EL (cell line): ENCODE measurements at regions not wholly inside any gene's neighbourhood (a gene's known extent, or its start where the extent isn't known, plus 50 kb on each side); places are given as distances from the start of the nearest gene placed in this dataset.
"Not testable (repeated sequence)": the region's sequence is repeated elsewhere in the genome, so short reads cannot be mapped to it uniquely, and the experiment has no call there.

Experiments
- DNase-seq: peaks from one replicate; pipeline ENCODE4 v3.0.0-alpha.2; 2016

DNA sequence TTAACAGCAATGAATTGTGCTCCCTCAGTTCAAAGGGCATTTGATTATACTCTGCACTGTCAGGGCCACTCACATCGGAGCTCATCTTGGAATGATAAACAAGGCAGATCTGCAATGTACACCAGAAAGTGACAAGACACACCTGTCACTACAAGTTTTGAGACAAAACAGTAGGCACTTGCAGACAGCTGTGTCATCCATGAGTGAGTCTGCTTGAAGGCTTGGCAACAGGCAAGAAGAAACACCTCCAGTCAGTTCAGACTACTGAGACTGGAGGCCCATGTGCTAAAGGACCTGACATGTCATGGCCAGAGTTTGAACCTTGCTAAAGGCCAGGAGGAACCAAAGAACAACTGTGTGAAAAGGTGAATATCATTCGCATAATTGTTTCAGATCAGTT, 354.5 kb downstream of the CEP170 start:
- not testable (repeated sequence) for DNase-seq

GRCh38 chr1:242890192-242890741, 364.8 kb downstream of the CEP170 start:
- peak; percentile 2 for DNase-seq

DNA sequence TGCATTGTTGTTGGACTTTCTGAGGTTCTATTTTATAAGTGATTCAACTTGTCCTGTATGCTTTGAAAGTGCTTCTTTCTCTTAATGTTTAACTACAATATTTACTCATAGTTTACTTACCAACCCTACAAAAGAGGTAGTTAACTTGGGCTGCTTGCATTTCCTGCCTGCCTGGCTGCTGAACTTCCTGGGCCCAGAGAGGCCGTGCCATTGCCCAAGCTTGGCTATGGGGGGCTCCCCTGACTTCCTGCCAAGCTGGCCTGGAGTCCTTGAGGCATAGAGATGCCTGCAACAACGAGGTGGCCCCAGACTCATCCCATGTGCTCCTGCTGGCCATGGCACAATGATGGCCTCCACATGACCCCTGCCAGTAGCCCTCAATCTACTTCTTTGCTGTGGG, 361.6 kb upstream of the PLD5 start:
- DNase-seq: no peak

DNA sequence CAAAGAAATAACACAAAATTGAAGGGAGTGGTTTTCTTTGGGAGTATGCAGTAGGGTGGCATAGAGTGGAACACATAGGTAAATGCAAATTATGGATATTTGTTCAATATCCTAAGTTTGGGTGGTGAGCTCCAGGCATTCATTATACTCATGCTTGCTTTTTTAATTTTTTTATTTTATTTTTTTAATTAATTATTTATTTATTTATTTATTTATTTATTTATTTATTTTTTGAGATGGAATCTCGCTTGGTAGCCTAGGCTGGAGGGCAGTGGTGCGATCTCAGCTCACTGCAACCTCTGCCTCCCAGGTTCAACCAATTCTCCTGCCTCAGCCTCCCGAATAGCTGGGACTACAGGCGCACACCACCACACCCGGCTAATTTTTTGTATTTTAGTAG, 355.5 kb upstream of the PLD5 start:
- not testable (repeated sequence) for DNase-seq

DNA sequence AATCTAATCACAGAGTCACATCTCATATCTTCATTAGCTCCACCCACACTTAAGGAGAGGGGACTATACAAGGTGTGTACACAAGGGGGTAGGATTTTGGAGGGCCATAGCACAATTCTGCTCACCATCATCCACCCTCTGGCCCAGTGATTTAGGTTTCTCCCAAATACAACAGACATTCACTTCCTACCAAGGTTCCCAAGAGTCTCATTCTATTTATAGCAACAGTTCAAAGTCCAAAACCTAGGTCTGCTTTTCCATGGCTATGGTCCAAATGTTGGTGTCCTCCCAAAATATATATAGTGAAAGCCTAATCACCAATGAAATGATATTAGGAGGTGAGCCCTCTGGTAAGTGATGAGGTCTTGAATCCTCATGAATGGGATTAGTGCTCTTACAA, 353.2 kb upstream of the PLD5 start:
- DNase-seq: no peak

- DNase-seq: no peak
These were observed 352.7 kb upstream of the PLD5 start for GRCh38 chr1:242877229-242877628.

DNA sequence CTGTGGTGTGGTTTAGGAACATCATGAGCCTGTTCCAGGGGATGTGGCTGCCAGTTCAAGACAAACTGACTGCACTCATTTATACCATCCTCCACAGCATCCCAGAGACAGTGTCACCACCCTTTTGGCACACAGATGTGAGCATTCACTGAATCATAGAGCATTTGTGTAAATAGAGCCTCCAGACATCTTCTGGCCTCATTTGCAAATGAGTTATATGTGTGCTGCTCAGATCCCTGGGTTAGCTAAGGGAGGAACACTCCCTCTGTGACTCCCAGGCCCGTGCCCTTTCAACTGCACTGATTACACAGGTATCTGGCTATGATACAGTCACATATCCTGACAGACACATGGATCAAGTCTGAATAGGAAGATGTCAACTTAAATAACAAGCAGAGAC, 351.5 kb upstream of the PLD5 start:
- no peak for DNase-seq

- DNase-seq: no peak
These were observed 349.2 kb upstream of the PLD5 start for GRCh38 chr1:242873661-242874060.

DNA sequence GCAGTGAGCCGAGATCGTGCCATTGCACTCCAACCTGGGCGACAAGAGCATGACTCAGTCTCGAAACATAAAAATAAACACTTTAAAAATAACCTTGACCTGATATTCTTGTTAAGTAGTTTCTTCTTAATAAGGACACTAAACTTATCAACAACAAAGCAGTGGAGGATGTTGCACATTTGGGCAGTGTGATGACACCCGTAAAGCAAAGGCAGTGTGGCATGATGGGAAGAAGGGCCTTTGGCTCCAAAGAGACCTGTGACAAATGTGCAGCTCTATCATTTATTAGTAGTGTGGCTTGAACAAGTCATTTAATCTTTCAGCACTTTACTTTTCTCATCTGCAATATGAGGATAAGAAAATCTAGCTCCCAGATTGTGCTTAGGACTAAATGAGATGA, 348.0 kb upstream of the PLD5 start:
- no peak for DNase-seq

DNA sequence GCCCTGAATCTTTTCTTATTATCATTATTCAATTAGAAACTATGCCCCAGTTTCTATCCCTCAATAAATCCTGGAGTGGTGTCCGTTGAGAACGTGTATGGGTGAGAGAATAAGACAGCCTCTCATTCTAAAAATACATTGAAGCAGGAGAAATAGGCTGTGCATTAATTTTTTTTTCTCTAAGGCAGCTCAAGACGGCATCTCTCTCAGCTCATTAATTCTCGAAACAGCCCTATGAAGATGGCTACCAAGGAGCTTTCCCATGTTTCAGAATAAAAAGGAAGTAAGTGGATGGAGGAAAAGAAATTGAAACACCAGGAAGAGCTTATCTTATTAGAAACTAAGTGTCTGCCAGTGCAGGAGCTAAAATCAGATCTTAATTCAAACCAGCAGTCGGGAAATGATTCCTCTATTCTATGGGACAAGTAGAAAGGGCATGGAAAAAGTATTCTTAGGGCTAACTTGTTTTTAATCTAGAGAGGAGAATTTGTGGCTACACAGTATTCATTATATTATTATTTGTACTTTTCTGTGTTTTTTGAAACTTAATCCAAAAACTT, 347.1 kb upstream of the PLD5 start:
- DNase-seq: no peak

DNA sequence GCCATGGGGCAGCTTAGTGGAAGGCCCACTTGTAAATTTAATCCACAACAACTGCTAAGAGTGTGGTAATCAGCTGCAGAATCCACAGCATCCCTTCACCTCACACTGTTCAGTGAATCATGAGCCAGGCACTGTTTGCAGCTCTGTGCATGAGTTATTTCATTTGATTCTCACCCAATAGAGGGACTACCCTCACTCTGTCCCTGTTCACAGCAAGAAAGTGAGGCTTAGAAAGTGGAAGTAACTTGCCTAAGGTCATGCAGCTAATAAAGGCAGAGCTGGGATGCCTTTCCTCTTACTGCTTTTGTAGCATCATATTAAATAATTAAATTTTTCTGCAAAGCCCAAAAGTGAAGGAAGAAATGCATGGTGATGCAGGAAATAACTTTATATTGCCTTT, 346.5 kb upstream of the PLD5 start:
- DNase-seq: no peak

DNA sequence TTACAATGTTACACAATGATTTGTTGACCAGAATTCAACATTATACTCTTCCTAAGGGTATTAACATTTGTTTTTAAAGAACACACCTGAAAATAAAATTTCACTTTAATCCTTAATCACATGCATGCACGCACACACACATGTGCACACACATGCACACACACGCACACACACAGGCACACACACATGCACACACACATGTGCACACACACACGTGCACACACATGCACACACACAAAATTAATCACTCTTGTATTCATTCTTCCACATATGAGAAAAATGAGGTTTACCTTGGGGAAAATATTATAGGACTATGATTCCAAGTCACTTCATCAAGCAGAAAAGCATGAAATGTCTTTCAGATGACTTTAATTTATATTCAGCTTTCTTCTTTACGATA, 331.8 kb upstream of the PLD5 start:
- DNase-seq: no peak

DNA sequence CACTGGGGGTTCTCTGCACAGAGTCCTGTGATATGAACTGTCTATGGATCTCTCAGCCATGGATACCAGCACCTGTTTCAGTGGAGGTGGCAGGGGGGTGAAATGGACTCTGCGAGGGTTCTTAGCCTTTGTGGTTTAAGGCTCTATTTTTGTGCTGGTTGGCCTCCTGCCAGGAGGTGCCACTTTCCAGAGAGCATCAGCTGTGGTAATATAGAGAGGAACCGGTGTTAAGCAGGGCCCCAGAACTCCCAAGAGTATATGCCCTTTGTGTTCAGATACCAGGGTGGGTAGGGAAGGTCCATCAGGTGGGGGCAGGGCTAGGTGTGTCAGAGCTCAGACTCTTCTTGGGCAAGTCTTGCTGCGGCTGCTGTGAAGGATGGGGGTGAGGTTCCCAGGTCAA, 330.0 kb upstream of the PLD5 start:
- DNase-seq: no peak

GRCh38 chr1:242847390-242847993, 323.0 kb upstream of the PLD5 start:
- peak; percentile 5 for DNase-seq

DNA sequence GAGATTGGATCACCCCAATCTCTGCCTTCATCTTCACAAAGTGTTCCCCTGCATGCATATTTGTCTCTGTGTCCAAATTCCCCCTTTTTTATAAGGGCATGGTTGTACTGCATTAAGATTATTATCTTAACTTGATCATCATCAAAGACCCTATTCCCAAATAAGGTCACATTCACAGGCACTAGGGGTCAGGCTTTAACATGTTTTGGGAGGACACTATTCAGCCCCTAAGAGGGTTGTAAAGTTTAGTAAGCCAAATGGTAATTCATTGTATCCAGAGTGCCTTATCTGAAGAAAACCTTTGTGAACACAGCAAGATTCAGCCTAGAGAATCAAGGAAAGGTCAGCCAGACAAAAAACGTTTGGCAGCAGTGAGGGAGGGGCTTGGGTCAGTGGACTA, 317.6 kb upstream of the PLD5 start:
- no peak for DNase-seq

DNA sequence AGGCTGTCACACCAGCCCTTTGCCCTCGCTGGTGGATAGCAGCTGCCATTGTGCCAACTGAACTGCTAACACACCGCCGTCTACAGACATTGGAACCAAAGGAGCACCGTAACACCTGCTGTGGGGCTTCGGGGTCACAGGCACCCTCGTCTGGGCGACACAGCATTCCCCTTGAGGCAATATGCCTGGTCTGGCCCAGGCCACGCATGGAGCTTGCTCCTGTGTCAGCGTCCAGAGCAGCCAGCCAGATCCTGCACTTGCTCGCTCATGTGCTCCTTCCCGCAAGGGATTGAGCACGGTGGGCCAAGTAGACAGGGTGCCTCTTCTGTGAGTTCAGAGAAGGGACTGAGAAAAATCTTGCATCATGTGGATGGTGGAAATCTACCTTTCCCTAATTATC, 314.6 kb upstream of the PLD5 start:
- DNase-seq: no peak

DNA sequence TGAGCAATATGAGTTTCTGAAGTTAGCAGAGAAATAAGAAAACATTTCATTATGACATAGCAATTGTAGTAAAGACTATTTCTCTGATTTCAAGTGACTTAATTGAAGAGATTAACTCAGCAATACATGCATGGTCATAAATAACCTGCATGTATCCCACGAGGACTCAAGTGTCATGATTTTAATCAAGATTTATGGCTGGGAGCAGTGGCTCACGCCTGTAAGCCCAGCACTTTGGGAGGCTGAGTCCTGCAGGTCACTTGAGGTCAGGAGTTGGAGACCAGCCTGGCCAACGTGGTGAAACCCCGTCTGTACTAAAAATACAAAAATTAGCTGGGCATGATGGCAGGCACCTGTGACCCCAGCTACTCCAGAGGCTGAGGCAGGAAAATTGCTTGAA, 311.9 kb upstream of the PLD5 start:
- DNase-seq: no peak

DNA sequence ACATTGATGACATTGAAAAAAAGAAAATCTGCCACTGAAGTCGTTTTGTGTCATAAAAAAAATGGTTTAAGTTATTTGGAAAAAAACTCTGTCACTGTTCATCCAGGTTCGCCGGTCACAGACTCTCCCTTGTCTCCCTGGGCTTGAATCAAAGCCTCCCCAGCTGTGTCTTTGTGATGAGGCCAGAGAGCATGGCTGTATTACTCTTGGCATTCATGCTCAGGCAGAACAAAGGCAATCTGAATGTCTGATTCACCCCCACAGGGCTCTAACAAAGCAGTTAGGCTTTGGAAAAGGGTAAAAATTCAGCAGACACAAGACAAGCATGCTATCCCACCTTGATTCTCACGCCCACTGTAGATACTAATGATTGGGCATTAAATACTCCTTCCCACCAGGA, 304.3 kb upstream of the PLD5 start:
- DNase-seq: no peak

DNA sequence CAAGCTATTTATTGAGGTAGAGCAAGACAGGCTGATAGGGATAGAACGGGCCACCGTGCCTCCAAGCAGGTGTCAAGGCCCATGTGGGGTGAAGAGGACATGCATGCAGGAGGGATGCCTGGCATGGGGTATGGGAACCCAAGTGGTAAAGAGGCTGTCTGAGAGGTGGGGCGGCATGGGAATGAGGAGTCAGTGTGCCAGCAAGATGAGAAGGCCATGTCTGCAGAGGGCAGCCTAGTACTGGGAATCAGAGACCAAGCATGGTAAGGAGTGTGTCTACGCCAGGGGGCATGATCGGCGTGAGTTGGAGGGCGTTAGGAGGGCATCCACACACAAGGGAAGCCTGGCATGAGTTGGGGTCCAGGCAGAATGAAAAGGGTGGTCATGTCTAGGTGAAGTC, 303.7 kb upstream of the PLD5 start:
- DNase-seq: no peak

DNA sequence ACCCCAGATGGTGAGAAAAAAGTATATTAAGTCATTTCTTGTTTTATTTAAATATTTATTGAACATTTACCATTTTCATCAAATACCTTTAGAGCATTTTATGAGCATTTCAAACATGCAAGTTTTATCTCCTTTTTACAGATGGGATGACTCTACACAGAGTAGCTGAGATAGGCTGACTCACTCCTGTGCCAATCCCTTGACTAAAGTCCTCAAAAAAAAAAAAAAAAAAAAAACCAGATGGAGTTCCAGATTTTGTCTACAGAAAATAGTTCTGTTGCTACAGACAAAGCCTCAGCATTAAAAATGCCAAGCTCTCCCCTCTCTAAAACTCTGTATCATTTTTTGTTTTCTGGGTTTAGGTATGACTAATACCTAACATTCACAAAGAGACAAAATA, 303.0 kb upstream of the PLD5 start:
- no peak for DNase-seq

- DNase-seq: no peak
These were observed 302.3 kb upstream of the PLD5 start for GRCh38 chr1:242826701-242827336.

GRCh38 chr1:242824435-242824834, 299.9 kb upstream of the PLD5 start:
- peak; percentile 26 for DNase-seq

DNA sequence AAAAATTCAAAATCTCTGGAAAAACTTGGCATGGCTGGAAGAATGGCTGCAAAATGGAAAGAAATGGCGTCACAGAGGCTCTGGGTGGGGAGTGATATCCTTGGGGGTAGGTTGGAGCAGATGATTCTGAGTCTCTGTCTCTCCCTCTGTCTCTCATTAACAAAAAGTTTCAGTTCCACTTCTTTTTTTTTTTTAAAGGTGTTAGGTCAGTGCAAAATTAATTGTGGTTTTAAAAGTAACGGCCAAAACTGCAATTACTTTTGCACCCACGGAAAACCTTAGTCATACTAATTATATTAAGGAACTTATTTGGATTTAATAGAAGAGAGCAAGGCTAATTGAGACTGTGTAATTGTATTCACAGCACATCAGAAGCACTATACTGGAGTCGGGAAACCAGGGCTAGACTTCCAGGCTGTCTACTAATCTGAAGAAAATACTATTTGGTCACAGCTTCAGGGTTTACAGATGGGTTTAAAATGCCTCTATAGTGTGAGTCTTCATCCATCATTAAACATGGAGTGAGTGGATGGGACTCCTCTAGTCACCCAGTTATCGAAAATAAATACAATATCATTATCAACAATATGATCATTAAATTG, 289.1 kb upstream of the PLD5 start:
- DNase-seq: no peak
